ENCODE measurements at regions not wholly inside any gene's neighbourhood (a gene's known extent, or its start where the extent isn't known, plus 50 kb on each side); places are given as distances from the start of the nearest gene placed in this dataset.
"Not testable (repeated sequence)": the region's sequence is repeated elsewhere in the genome, so short reads cannot be mapped to it uniquely, and the experiment has no call there.

DNA sequence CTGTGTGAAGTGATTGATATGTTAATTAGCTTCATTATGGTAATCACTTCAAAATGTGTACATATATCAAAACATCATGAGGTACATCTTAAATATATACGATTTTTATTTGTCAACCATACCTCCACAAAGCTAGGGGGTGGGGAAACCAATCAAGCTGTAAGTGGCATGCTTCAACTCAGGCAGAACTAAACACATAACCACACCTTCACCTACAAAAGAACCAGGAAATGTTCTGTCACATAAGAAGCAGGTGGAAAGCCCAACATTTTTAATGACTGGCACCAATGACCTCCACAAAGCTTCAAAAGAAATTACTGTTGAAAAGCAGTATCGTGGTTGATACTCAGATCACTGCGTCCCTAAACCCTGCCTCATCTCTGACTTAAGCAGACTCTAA, 867.7 kb upstream of the EEF2KMT start:
- no peak for DNase-seq (ENCODE audit: low read depth in 1 of 2, low spot score in 1 of 2)

DNA sequence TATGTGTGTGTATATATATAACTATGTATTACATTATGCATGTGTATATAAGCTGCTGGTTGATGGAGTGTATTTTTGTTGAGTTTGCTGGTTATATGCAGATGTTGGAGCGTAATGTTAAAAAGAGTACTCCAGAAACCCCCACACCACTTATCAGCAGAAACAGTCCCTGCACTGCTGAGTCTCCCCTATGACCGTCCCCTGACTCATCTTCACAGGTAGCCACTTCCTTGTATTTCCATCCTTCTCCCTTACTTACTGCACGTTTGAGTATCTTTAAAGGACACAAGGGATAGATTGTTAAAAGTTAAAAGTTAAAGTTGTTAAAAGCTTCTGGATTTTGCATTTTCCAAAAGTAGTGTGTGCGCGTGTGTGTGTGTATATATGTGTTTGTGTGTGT, 853.9 kb upstream of the EEF2KMT start:
- no peak for DNase-seq (ENCODE audit: low read depth in 1 of 2, low spot score in 1 of 2)

DNA sequence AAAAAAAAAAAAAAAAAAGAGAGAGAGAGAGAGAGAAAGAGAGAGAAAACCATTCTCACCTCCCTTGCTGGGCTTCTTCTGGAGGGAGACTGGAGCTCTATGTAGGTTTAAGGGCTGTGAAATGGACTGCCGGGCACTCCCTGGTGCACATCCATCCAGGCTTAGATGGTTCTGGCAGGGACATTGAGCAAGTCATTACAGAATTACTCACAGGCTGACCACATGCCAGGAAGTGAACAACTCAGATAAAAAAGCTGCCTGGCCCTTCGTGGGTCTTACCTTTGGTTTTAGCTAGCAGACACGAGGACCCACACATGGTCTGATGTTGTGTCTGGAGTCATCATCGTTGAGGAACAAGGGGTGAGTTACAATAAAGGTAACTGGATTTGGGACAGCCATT, 847.4 kb upstream of the EEF2KMT start:
- DNase-seq (ENCODE audit: low read depth in 1 of 2, low spot score in 1 of 2), result no peak

DNA sequence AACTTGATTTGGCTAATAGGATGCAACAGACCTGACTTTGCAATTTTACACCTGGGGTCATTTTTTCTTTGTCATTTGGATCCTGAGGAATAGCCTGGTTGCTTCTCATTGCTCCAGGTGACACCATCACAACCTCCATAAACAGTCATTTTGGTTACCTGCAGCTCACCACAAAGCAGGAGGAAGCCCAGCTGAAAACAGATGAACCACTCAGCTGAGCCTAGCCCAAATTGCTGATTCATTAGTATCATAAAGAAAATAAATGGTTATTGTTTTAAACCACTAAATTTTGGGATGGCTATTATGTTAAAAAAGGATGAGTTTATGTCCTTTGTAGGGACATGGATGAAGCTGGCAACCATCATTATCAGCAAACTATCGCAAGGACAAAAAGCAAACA, 841.0 kb upstream of the EEF2KMT start:
- DNase-seq (ENCODE audit: low read depth in 1 of 2, low spot score in 1 of 2), result no peak

GRCh38 chr16:5932906-5933305, 835.3 kb upstream of the EEF2KMT start:
- DNase-seq (ENCODE audit: low read depth in 1 of 2, low spot score in 1 of 2), result no peak

DNA sequence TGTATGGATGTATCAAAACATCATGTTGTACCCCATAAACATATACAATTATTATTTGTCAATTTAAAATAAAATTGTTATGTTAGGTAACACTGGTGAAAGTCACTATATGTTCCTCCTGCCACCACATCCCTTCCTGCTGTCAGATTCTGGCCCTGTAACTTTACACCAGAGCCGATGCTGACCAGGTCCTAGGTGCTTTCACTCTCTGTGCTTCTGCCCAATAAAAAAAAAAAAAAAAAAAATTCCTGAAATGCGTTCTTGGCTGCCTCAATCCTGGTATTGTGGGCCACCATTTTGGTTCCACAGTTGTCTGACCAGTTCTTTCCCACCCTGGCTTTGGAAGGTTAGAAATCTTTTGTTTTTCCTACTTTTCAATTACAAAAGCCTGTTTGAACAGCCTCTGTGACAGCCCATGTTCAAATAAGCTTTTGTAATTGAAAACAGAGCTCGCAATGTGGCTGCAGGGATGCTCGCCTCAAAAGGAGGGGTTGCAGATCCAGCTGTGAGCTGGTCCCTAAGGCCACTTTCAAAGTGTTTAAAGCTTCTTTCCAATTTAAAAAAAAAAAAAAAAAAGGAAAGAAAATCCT, 831.0 kb upstream of the EEF2KMT start:
- DNase-seq (ENCODE audit: low read depth in 1 of 2, low spot score in 1 of 2), result no peak

DNA sequence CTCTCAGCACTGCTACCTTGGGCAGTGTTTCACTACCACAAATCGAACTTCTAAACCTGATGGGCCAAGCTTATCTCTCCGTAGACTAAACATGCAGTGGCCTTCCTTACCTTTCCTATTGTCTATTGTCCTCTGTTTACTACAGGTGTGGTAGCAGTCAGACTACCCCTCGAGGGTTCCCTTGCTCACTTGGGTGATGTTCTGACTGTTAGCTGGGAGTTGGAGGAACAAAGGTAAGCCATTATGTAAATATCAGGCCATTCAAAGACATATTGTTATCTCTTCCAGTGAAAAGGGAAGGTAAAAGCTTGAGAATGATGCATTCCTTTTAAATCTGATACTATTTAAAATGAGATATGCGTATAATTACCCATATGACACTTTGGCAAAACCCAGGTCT, 828.3 kb upstream of the EEF2KMT start:
- no peak for DNase-seq (ENCODE audit: low read depth in 1 of 2, low spot score in 1 of 2)

DNA sequence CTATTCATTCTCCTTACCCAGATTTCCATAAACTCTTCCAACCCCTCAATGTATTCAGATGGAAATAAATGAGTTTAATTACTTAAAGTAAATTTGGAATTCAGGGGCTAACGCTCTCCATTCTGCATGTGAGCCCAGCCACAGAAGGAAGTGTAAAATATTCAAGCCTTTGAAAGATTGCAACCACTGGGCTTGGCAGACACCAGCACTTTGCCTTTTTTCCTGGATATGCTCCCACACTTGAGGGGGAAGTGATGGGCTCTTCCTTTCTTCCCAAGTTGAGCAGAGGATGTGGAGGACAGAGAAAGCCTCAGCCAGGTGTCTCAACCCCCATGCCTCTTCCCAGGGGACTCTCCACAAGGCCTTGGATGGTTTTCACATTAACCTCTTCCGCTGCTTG, 825.1 kb upstream of the EEF2KMT start:
- DNase-seq (ENCODE audit: low read depth in 1 of 2, low spot score in 1 of 2), result no peak

GRCh38 chr16:5918567-5919130, 821.1 kb upstream of the EEF2KMT start:
- no peak for DNase-seq (ENCODE audit: low read depth in 1 of 2, low spot score in 1 of 2)

DNA sequence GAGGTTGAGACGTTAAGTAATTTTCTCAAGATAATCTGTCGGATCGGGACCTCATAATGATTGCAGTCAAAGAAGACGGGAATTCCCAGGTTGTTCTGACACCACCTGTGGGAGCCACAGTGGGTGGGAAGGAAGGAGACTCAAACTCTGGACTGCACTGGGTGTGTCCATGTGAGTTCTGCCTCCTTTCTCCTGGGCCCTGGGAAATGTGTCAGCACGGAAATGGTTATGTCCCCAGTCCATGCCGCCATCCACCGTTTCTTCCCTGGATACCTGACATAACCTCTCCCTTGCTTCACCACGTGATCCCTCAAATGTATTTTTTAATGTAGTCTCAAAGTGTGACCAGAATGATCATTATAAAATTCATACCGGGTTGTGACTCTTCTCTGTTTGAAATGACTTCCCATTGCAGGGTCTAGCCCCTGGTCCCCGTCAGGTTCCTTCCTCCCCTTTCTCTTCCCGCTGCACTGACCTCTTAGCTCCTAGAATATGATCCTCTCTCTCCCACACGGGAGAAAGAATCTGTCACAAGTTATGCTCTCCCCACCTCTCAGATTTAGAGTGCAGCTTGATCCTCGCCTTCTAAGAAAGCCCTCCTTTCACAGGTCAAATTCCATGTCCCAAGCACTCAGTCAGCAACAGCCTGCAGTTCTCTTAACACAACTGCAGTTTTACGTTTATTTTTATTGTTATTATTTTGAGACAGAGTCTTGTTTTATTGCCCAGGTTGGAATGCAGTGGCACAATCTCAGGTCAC, 820.0 kb upstream of the EEF2KMT start:
- DNase-seq (ENCODE audit: low read depth in 1 of 2, low spot score in 1 of 2), result no peak

DNA sequence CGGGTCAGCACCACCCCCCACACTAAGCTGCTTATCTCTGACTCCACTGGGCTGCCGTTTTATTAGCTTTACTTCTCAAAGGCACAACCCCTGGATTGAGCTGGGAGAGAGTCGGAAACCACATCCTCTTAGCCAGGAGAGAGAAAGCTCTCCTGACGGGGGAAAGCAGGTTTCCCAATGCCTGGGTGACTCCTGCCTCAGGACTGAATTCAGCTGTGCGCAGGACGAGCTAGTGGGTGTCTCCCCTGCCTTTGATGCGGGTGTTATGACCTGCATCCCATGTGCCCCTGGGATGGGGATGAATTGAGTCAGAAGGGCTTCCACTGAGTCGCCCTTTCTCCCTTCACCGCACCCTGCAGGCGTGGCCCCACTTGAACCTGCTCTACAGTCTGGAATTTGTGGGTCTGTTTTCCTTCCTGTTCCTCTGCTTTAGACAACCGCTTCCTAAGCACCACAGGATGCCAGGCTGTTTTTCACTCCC, 819.2 kb upstream of the EEF2KMT start:
- no peak for DNase-seq (ENCODE audit: low read depth in 1 of 2, low spot score in 1 of 2)

DNA sequence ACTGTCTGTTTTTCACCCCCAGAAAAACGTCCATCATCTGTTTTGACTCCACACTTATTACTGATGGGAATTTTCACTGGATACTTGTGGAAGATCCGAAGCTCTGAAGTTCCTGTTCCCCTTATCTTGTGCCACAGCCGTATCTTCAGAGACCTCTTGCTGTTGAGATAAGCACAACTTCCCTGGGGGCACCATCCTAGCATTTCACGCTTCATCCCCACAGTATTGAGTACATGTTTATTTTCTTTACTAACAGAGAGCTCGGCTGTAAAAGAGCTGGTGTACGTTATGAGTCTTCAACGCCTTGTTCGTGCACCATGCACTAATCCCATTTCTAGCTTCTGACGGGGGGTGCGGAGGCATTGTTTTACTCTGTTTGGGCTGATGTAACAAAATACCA, 813.6 kb upstream of the EEF2KMT start:
- no peak for DNase-seq (ENCODE audit: low read depth in 1 of 2, low spot score in 1 of 2)

DNA sequence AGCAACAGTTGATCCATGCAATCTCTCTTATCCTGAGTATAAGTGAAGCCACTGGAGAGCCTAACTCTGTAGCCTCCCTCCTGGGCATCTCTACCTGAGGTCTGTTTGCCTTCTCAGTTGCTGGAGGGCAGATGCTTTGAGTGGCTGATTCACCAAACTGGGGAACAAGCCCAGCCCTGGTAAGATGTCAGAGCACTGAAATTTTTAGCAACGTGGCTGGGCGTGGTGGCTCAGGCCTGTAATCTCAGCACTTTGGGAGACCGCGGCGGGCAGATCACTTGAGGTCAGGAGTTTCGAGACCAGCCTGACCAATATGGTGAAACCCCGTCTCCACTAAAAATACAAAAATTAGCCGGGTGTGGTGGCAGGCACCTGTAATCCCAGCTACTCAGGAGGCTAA, 812.0 kb upstream of the EEF2KMT start:
- DNase-seq (ENCODE audit: low read depth in 1 of 2, low spot score in 1 of 2), result not testable (repeated sequence)

- no peak for DNase-seq (ENCODE audit: low read depth in 1 of 2, low spot score in 1 of 2)
These were observed 809.9 kb upstream of the EEF2KMT start for GRCh38 chr16:5907544-5907943.

DNA sequence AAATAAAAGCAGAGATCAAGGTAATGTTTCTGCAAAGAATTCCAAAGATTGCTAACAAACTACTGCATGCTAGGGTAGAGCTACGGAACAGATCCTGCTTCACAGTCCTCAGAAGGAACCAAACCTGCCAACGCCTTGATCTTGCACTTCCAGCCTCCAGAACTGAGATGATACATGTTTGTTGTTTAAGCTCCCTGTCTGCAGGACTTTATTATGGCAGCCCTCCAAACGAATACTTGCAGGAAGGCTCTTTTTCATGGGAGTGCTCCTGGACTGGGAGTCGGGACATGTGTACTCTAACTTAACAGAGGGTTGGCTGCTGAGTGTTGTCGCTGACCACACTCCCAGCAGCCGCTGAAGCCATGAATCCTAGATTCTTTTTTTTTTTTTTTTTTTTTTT, 808.8 kb upstream of the EEF2KMT start:
- no peak for DNase-seq (ENCODE audit: low read depth in 1 of 2, low spot score in 1 of 2)

- no peak for DNase-seq (ENCODE audit: low read depth in 1 of 2, low spot score in 1 of 2)
These were observed 808.3 kb upstream of the EEF2KMT start for GRCh38 chr16:5905935-5906334.

GRCh38 chr16:5903832-5904231, 806.2 kb upstream of the EEF2KMT start:
- no peak for DNase-seq (ENCODE audit: low read depth in 1 of 2, low spot score in 1 of 2)

GRCh38 chr16:5903153-5903552, 805.6 kb upstream of the EEF2KMT start:
- no peak for DNase-seq (ENCODE audit: low read depth in 1 of 2, low spot score in 1 of 2)

- DNase-seq (ENCODE audit: low read depth in 1 of 2, low spot score in 1 of 2), result no peak
These were observed 802.5 kb upstream of the EEF2KMT start for GRCh38 chr16:5900046-5900445.

GRCh38 chr16:5895976-5896375, 798.4 kb upstream of the EEF2KMT start:
- no peak for DNase-seq (ENCODE audit: low read depth in 1 of 2, low spot score in 1 of 2)

GRCh38 chr16:5895137-5895536, 797.5 kb upstream of the EEF2KMT start:
- no peak for DNase-seq (ENCODE audit: low read depth in 1 of 2, low spot score in 1 of 2)

GRCh38 chr16:5891296-5891695, 793.7 kb upstream of the EEF2KMT start:
- no peak for DNase-seq (ENCODE audit: low read depth in 1 of 2, low spot score in 1 of 2)

GRCh38 chr16:5885521-5885920, 787.9 kb upstream of the EEF2KMT start:
- no peak for DNase-seq (ENCODE audit: low read depth in 1 of 2, low spot score in 1 of 2)
